ENCODE measurements at regions not wholly inside any gene's neighbourhood (a gene's known extent, or its start where the extent isn't known, plus 50 kb on each side); places are given as distances from the start of the nearest gene placed in this dataset.
"Not testable (repeated sequence)": the region's sequence is repeated elsewhere in the genome, so short reads cannot be mapped to it uniquely, and the experiment has no call there.

GRCh38 chr13:73173279-73173811 lies 114.5 kb downstream of the KLF5 start:
- ChIA-PET CTCF (no interaction called here), POLR2A (no interaction called here)
- no peaks in the 10 kb centered on the region for H3K9me3 Mint-ChIP-seq (ENCODE audit: insufficient read depth)
- H3K27me3 Mint-ChIP-seq (ENCODE audit: low read depth): no peaks in the 10 kb centered on the region
- no peaks in the 10 kb centered on the region for H3K36me3 Mint-ChIP-seq (ENCODE audit: low read depth)
- H3K27ac Mint-ChIP-seq: no peak overlapping the region
- peaks cover 2% of the 10 kb centered on the region for H3K4me1 Mint-ChIP-seq (ENCODE audit: low read depth)
- H3K4me3 Mint-ChIP-seq: no peak overlapping the region
- ATAC-seq (no peak), DNase-seq (no peak)

GRCh38 chr13:73171926-73172325 lies 113.1 kb downstream of the KLF5 start:
- Mint-ChIP-seq H3K4me3 (no peak overlapping the region), H3K27me3 (ENCODE audit: low read depth) (no peaks in the 10 kb centered on the region), H3K27ac (no peak overlapping the region), H3K36me3 (ENCODE audit: low read depth) (no peaks in the 10 kb centered on the region), H3K4me1 (ENCODE audit: low read depth) (peaks cover 2% of the 10 kb centered on the region), H3K9me3 (ENCODE audit: insufficient read depth) (no peaks in the 10 kb centered on the region)
- ChIA-PET CTCF (no interaction called here), POLR2A (no interaction called here)
- DNase-seq: no peak
- ATAC-seq: no peak

GRCh38 chr13:73171271-73171682 lies 112.5 kb downstream of the KLF5 start:
- H3K4me1 Mint-ChIP-seq (ENCODE audit: low read depth): peaks cover 2% of the 10 kb centered on the region
- no peaks in the 10 kb centered on the region for H3K9me3 Mint-ChIP-seq (ENCODE audit: insufficient read depth)
- ATAC-seq (no peak), DNase-seq (no peak)
- H3K36me3 Mint-ChIP-seq (ENCODE audit: low read depth): no peaks in the 10 kb centered on the region
- H3K27ac Mint-ChIP-seq: no peak overlapping the region
- no peak overlapping the region for H3K4me3 Mint-ChIP-seq
- CTCF ChIA-PET: no interaction called here
- H3K27me3 Mint-ChIP-seq (ENCODE audit: low read depth): no peaks in the 10 kb centered on the region
- POLR2A ChIA-PET: no interaction called here

- Mint-ChIP-seq H3K9me3 (ENCODE audit: insufficient read depth) (no peaks in the 10 kb centered on the region), H3K4me1 (ENCODE audit: low read depth) (peaks cover 2% of the 10 kb centered on the region), H3K27ac (no peak overlapping the region), H3K4me3 (no peak overlapping the region), H3K36me3 (ENCODE audit: low read depth) (no peaks in the 10 kb centered on the region), H3K27me3 (ENCODE audit: low read depth) (no peaks in the 10 kb centered on the region)
- CTCF ChIA-PET: no interaction called here
- no peak for DNase-seq
- POLR2A ChIA-PET: no interaction called here
- no peak for ATAC-seq
Observed at GRCh38 chr13:73169971-73170370, 111.2 kb downstream of the KLF5 start.

- CTCF ChIA-PET: no interaction called here
- no peak for ATAC-seq
- Mint-ChIP-seq H3K4me3 (no peak overlapping the region), H3K4me1 (ENCODE audit: low read depth) (peaks cover 2% of the 10 kb centered on the region), H3K9me3 (ENCODE audit: insufficient read depth) (no peaks in the 10 kb centered on the region), H3K27ac (no peak overlapping the region), H3K27me3 (ENCODE audit: low read depth) (no peaks in the 10 kb centered on the region), H3K36me3 (ENCODE audit: low read depth) (no peaks in the 10 kb centered on the region)
- POLR2A ChIA-PET: no interaction called here
- no peak for DNase-seq
Observed at GRCh38 chr13:73168953-73169401, 110.2 kb downstream of the KLF5 start.

GRCh38 chr13:73168226-73168952 lies 109.6 kb downstream of the KLF5 start:
- Mint-ChIP-seq H3K27ac (no peak overlapping the region), H3K4me3 (no peak overlapping the region), H3K4me1 (ENCODE audit: low read depth) (peaks cover 2% of the 10 kb centered on the region), H3K9me3 (ENCODE audit: insufficient read depth) (no peaks in the 10 kb centered on the region), H3K36me3 (ENCODE audit: low read depth) (no peaks in the 10 kb centered on the region), H3K27me3 (ENCODE audit: low read depth) (no peaks in the 10 kb centered on the region)
- ATAC-seq (no peak), DNase-seq (no peak)
- ChIA-PET POLR2A (no interaction called here), CTCF (no interaction called here)

- Mint-ChIP-seq H3K27ac (no peak overlapping the region), H3K4me1 (ENCODE audit: low read depth) (peaks cover 2% of the 10 kb centered on the region), H3K27me3 (ENCODE audit: low read depth) (no peaks in the 10 kb centered on the region), H3K36me3 (ENCODE audit: low read depth) (no peaks in the 10 kb centered on the region), H3K9me3 (ENCODE audit: insufficient read depth) (no peaks in the 10 kb centered on the region), H3K4me3 (no peak overlapping the region)
- ChIA-PET POLR2A (no interaction called here), CTCF (no interaction called here)
- ATAC-seq: no peak
- no peak for DNase-seq
Observed at GRCh38 chr13:73167028-73167820, 108.4 kb downstream of the KLF5 start.

- DNase-seq: no peak
- Mint-ChIP-seq H3K27me3 (ENCODE audit: low read depth) (no peaks in the 10 kb centered on the region), H3K4me1 (ENCODE audit: low read depth) (peaks cover 2% of the 10 kb centered on the region), H3K9me3 (ENCODE audit: insufficient read depth) (no peaks in the 10 kb centered on the region), H3K36me3 (ENCODE audit: low read depth) (no peaks in the 10 kb centered on the region), H3K27ac (no peak overlapping the region), H3K4me3 (no peak overlapping the region)
- ATAC-seq: no peak
- POLR2A ChIA-PET: no interaction called here
- CTCF ChIA-PET: no interaction called here
Observed at GRCh38 chr13:73166204-73166603, 107.4 kb downstream of the KLF5 start.

GRCh38 chr13:73162912-73163911 lies 104.4 kb downstream of the KLF5 start:
- Mint-ChIP-seq H3K27ac (no peak overlapping the region), H3K4me1 (ENCODE audit: low read depth) (no peaks in the 10 kb centered on the region), H3K4me3 (no peak overlapping the region), H3K36me3 (ENCODE audit: low read depth) (no peaks in the 10 kb centered on the region), H3K27me3 (ENCODE audit: low read depth) (no peaks in the 10 kb centered on the region), H3K9me3 (ENCODE audit: insufficient read depth) (no peaks in the 10 kb centered on the region)
- CTCF ChIA-PET: no interaction called here
- DNase-seq (no peak), ATAC-seq (no peak)
- POLR2A ChIA-PET: no interaction called here

GRCh38 chr13:73160371-73161031 lies 101.7 kb downstream of the KLF5 start:
- POLR2A ChIA-PET; H3K4me1 Mint-ChIP-seq (ENCODE audit: low read depth); DNase-seq; ATAC-seq; H3K4me3 Mint-ChIP-seq; H3K27me3 Mint-ChIP-seq (ENCODE audit: low read depth); H3K27ac Mint-ChIP-seq; CTCF ChIA-PET; H3K9me3 Mint-ChIP-seq (ENCODE audit: insufficient read depth); H3K36me3 Mint-ChIP-seq (ENCODE audit: low read depth): not testable (repeated sequence)

GRCh38 chr13:73158851-73159250 lies 100.0 kb downstream of the KLF5 start:
- CTCF ChIA-PET: no interaction called here

More at GRCh38 chr13:73158851-73159250, 100.0 kb downstream of the KLF5 start:
- POLR2A ChIA-PET: no interaction called here
- H3K27me3 Mint-ChIP-seq (ENCODE audit: low read depth): no peaks in the 10 kb centered on the region
- no peak overlapping the region for H3K27ac Mint-ChIP-seq
- H3K4me1 Mint-ChIP-seq (ENCODE audit: low read depth): no peaks in the 10 kb centered on the region
- no peak for ATAC-seq
- no peaks in the 10 kb centered on the region for H3K9me3 Mint-ChIP-seq (ENCODE audit: insufficient read depth)
- no peaks in the 10 kb centered on the region for H3K36me3 Mint-ChIP-seq (ENCODE audit: low read depth)
- H3K4me3 Mint-ChIP-seq: no peak overlapping the region
- DNase-seq: no peak
